Natural killer cell (primary cell): ENCODE measurements at regions not wholly inside any gene's neighbourhood (a gene's known extent, or its start where the extent isn't known, plus 50 kb on each side); places are given as distances from the start of the nearest gene placed in this dataset.
"Not testable (repeated sequence)": the region's sequence is repeated elsewhere in the genome, so short reads cannot be mapped to it uniquely, and the experiment has no call there.

Experiments
- ATAC-seq, 3 donors: fragments of 150-1000 bp in 2 of 3; fragments of 200-7000 bp in 1 of 3; cut with Tn5 transposase; 1 replicate in 1 of 3; 2 replicates in 2 of 3; pipeline ENCODE4 v1.10.0; 2021; ENCODE audit warnings: mild to moderate bottlenecking in 2 of 3, moderate library complexity in 2 of 3
- DNase-seq, 2 donors: peaks; one replicate each; pipeline versions ENCODE4 v3.0.0 to v3.0.0-alpha.2; 2013 to 2021; ENCODE audit warnings: mixed read lengths in 1 of 2
- H3K27ac ChIP-seq: one replicate; pipeline ENCODE4 v1.5.1; 2013; ENCODE audit warnings: mild to moderate bottlenecking, low read length
- H3K27me3 ChIP-seq: one replicate; pipeline ENCODE4 v1.6.1; 2013; ENCODE audit warnings: low read length; ENCODE audit not compliant: control insufficient read depth, insufficient read depth
- H3K36me3 ChIP-seq: one replicate; pipeline ENCODE4 v1.6.1; 2013; ENCODE audit warnings: low read length; ENCODE audit not compliant: control insufficient read depth, insufficient read depth
- H3K4me1 ChIP-seq: one replicate; pipeline ENCODE4 v1.6.1; 2013; ENCODE audit warnings: low read length; ENCODE audit not compliant: control insufficient read depth, insufficient read depth
- H3K4me3 ChIP-seq: one replicate; pipeline ENCODE4 v1.5.1; 2013; ENCODE audit warnings: low read length
- H3K9me3 ChIP-seq: one replicate; pipeline ENCODE4 v1.6.1; 2013; ENCODE audit warnings: low read length; ENCODE audit not compliant: control insufficient read depth, insufficient read depth
- H3K27ac Mint-ChIP-seq, 2 donors: one replicate each; pipeline ENCODE4 v1.8.0; 2022; ENCODE audit warnings: mild to moderate bottlenecking in 2 of 2, mixed read lengths in 2 of 2, moderate library complexity in 1 of 2
- H3K27me3 Mint-ChIP-seq, 2 donors: one replicate each; pipeline ENCODE4 v1.8.0; 2022; ENCODE audit warnings: low read depth in 2 of 2, mixed read lengths in 2 of 2
- H3K36me3 Mint-ChIP-seq: one replicate; pipeline ENCODE4 v1.8.0; 2022; ENCODE audit warnings: mixed read lengths
- H3K4me1 Mint-ChIP-seq, 2 donors: one replicate each; pipeline ENCODE4 v1.8.0; 2022; ENCODE audit warnings: mixed read lengths in 2 of 2
- H3K4me3 Mint-ChIP-seq: one replicate; pipeline ENCODE4 v1.8.0; 2022; ENCODE audit warnings: mild to moderate bottlenecking, moderate library complexity, mixed read lengths
- H3K9me3 Mint-ChIP-seq, 2 donors: one replicate each; pipeline ENCODE4 v1.8.0; 2022; ENCODE audit warnings: mixed read lengths in 2 of 2
- CTCF ChIP-seq: fragments of 200-600 bp; IDR thresholded peaks from one replicate; pipeline ENCODE4 v1.8.0; 2022; ENCODE audit warnings: antibody characterized with exemption
- WGBS: methylation state at CpG from one replicate; pipeline ENCODE4 v1.1.7; 2013; ENCODE audit warnings: missing lambda C conversion rate; ENCODE audit not compliant: insufficient coverage; 5-methylcytosine and 5-hydroxymethylcytosine counted together
- intact Hi-C: fragments of 100-400 bp; cut with micrococcal nuclease; formaldehyde crosslinking; loops from one replicate; pipeline ENCODE4 v1.14.2; 2022

GRCh38 chr6:137813308-137813970, 53.6 kb upstream of the TNFAIP3 start:
- no peaks in the 10 kb centered on the region for H3K36me3 Mint-ChIP-seq
- no peak for DNase-seq
- H3K9me3 Mint-ChIP-seq = no peaks in the 10 kb centered on the region
- H3K27me3 Mint-ChIP-seq = no peaks in the 10 kb centered on the region
- no peaks in the 10 kb centered on the region for H3K9me3 ChIP-seq
- ATAC-seq = no peak
- no peak overlapping the region for H3K4me3 Mint-ChIP-seq
- peak overlapping the region; percentile 51 to 94 for H3K27ac Mint-ChIP-seq
- no peak for TF ChIP-seq CTCF
- H3K27me3 ChIP-seq = no peaks in the 10 kb centered on the region
- H3K36me3 ChIP-seq = no peaks in the 10 kb centered on the region
- peaks cover 27% of the 10 kb centered on the region for H3K4me1 ChIP-seq
- no peak overlapping the region for H3K4me3 ChIP-seq
- H3K27ac ChIP-seq = no peak overlapping the region
- intact Hi-C loops = loop anchor here (5.0 kb wide), 1 partner anchor 51 kb away; no protein-coding TSS in a partner anchor
- WGBS = 65% methylated on average over 2 of the region's 4 CpGs
- H3K4me1 Mint-ChIP-seq = peaks cover 36 to 40% of the 10 kb centered on the region in 2 donors

GRCh38 chr6:137814030-137814429, 53.0 kb upstream of the TNFAIP3 start:
- not testable (repeated sequence) for H3K36me3 Mint-ChIP-seq, H3K27ac ChIP-seq, DNase-seq, H3K36me3 ChIP-seq, H3K9me3 Mint-ChIP-seq, ATAC-seq, H3K4me3 Mint-ChIP-seq, H3K9me3 ChIP-seq, H3K4me3 ChIP-seq, H3K27me3 Mint-ChIP-seq, H3K27me3 ChIP-seq
- WGBS = no CpG with 5 or more reads among the region's 3 CpGs
- intact Hi-C loops = loop anchor here (5.0 kb wide), 1 partner anchor 52 kb away; no protein-coding TSS in a partner anchor
- Mint-ChIP-seq H3K4me1 (peaks cover 40 to 45% of the 10 kb centered on the region in 2 donors), H3K27ac (peak overlapping the region in 1 of 2 donors; percentile 32)
- peaks cover 27% of the 10 kb centered on the region for H3K4me1 ChIP-seq

- 57% methylated on average over 1 of the region's 1 CpG for WGBS
Observed at GRCh38 chr6:137815692-137816091, 51.4 kb upstream of the TNFAIP3 start.

GRCh38 chr6:137816133-137816579, 50.9 kb upstream of the TNFAIP3 start:
- Mint-ChIP-seq H3K4me1 (peaks cover 52 to 55% of the 10 kb centered on the region in 2 donors), H3K4me3 (peak overlapping the region; percentile 72), H3K27me3 (no peaks in the 10 kb centered on the region), H3K36me3 (no peaks in the 10 kb centered on the region), H3K9me3 (no peaks in the 10 kb centered on the region), H3K27ac (peak overlapping the region; percentile 87 to 99)
- Histone ChIP-seq H3K4me1 (peaks cover 27% of the 10 kb centered on the region), H3K27me3 (no peaks in the 10 kb centered on the region), H3K27ac (peak overlapping the region; percentile 63), H3K36me3 (no peaks in the 10 kb centered on the region), H3K4me3 (no peak overlapping the region), H3K9me3 (no peaks in the 10 kb centered on the region)
- intact Hi-C loops = no loop called here
- WGBS = 8% methylated on average over 4 of the region's 6 CpGs
- no peak for TF ChIP-seq CTCF
- ATAC-seq (peak; percentile 14 to 36 (median 25)), DNase-seq (peak in 1 of 2 donors; percentile 59)

More at GRCh38 chr6:137815692-137816091, 51.4 kb upstream of the TNFAIP3 start:
- Histone ChIP-seq H3K4me3 (no peak overlapping the region), H3K36me3 (no peaks in the 10 kb centered on the region), H3K27me3 (no peaks in the 10 kb centered on the region), H3K27ac (peak overlapping the region; percentile 63), H3K9me3 (no peaks in the 10 kb centered on the region), H3K4me1 (peaks cover 32% of the 10 kb centered on the region)
- DNase-seq = no peak
- no peaks in the 10 kb centered on the region for H3K9me3 Mint-ChIP-seq
- ATAC-seq = no peak
- intact Hi-C loops = no loop called here
- peak overlapping the region; percentile 87 to 99 for H3K27ac Mint-ChIP-seq
- H3K36me3 Mint-ChIP-seq = no peaks in the 10 kb centered on the region
- peak overlapping the region; percentile 72 for H3K4me3 Mint-ChIP-seq
- TF ChIP-seq CTCF = no peak
- H3K27me3 Mint-ChIP-seq = no peaks in the 10 kb centered on the region
- H3K4me1 Mint-ChIP-seq = peaks cover 52 to 57% of the 10 kb centered on the region in 2 donors
